ENCODE measurements at regions not wholly inside any gene's neighbourhood (a gene's known extent, or its start where the extent isn't known, plus 50 kb on each side); places are given as distances from the start of the nearest gene placed in this dataset.

DNA sequence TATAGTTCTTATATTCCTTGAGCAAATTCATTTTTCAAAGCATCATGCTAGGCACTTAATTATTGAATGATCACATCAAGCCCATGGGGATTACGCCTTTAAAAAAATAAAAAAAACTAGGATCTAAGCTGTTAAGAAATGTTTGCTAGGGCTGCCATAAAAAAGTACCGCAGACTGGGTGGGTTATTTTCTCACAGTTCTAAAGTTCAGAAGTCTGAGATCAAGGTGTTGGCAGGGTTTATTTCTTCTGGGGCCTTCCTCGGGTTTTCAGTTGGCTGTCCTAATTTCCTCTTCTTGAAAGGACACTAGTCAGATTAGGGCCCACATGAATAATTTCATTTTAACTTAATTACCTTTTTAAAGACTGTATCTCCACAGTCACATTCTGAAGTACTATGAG lies 165.6 kb upstream of the RIMS1 start:
- TF ChIP-seq CTCF (IDR thresholded peaks at IDR 0.05; ENCODE audit: low read length) = no peak
- TF ChIP-seq EZH2 (optimal IDR thresholded peaks at IDR 0.05; ENCODE audit: low read depth, low read length) = no peak
- TF ChIP-seq EZH2phosphoT487 (IDR thresholded peaks at IDR 0.05; ENCODE audit: low read length) = no peak

Data from MM.1S (cell line).